GM11168 (cell line): ENCODE measurements at regions not wholly inside any gene's neighbourhood (a gene's known extent, or its start where the extent isn't known, plus 50 kb on each side); places are given as distances from the start of the nearest gene placed in this dataset.

Experiments
- in situ Hi-C: fragments of 300-500 bp; cut with MboI; formaldehyde crosslinking; loops from one replicate; pipeline ENCODE4 v1.12.0; 2022; ENCODE audit warnings: low sequenced_read_pairs; ENCODE audit not compliant: unreplicated experiment

- in situ Hi-C loops = no loop called here
Measured at GRCh38 chr1:244106837-244107493, 55.9 kb downstream of the ZBTB18 start.

- in situ Hi-C loops = no loop called here
Measured at GRCh38 chr1:244111027-244111426, 59.9 kb downstream of the ZBTB18 start.

GRCh38 chr1:244112041-244112440 lies 61.0 kb downstream of the ZBTB18 start:
- in situ Hi-C loops = no loop called here

- in situ Hi-C loops = no loop called here
Measured at GRCh38 chr1:244112636-244113035, 61.6 kb downstream of the ZBTB18 start.

GRCh38 chr1:244113532-244114320 lies 62.6 kb downstream of the ZBTB18 start:
- in situ Hi-C loops = no loop called here

- in situ Hi-C loops = no loop called here
Measured at GRCh38 chr1:244114892-244115291, 63.8 kb downstream of the ZBTB18 start.

GRCh38 chr1:244116946-244117345 lies 65.9 kb downstream of the ZBTB18 start:
- in situ Hi-C loops = no loop called here

GRCh38 chr1:244118109-244118761 lies 67.2 kb downstream of the ZBTB18 start:
- in situ Hi-C loops = no loop called here

GRCh38 chr1:244128591-244129383 lies 77.7 kb downstream of the ZBTB18 start:
- in situ Hi-C loops = no loop called here

- in situ Hi-C loops = no loop called here
Measured at GRCh38 chr1:244137276-244137675, 86.2 kb downstream of the ZBTB18 start.

- in situ Hi-C loops = no loop called here
Measured at GRCh38 chr1:244137725-244138124, 86.6 kb downstream of the ZBTB18 start.

GRCh38 chr1:244138399-244138798 lies 87.3 kb downstream of the ZBTB18 start:
- in situ Hi-C loops = no loop called here

- in situ Hi-C loops = no loop called here
Measured at GRCh38 chr1:244139655-244140054, 88.6 kb downstream of the ZBTB18 start.

- in situ Hi-C loops = no loop called here
Measured at GRCh38 chr1:244140420-244140819, 89.3 kb downstream of the ZBTB18 start.

- in situ Hi-C loops = no loop called here
Measured at GRCh38 chr1:244144053-244144452, 93.0 kb downstream of the ZBTB18 start.

- in situ Hi-C loops = no loop called here
Measured at GRCh38 chr1:244150071-244150470, 99.0 kb downstream of the ZBTB18 start.

- in situ Hi-C loops = no loop called here
Measured at GRCh38 chr1:244150665-244151064, 99.6 kb downstream of the ZBTB18 start.

- in situ Hi-C loops = no loop called here
Measured at GRCh38 chr1:244151537-244151936, 100.5 kb downstream of the ZBTB18 start.

GRCh38 chr1:244154508-244154871 lies 103.4 kb downstream of the ZBTB18 start:
- in situ Hi-C loops = no loop called here

GRCh38 chr1:244154872-244155531 lies 103.9 kb downstream of the ZBTB18 start:
- in situ Hi-C loops = no loop called here
